H1 (cell line): ENCODE measurements at regions not wholly inside any gene's neighbourhood (a gene's known extent, or its start where the extent isn't known, plus 50 kb on each side); places are given as distances from the start of the nearest gene placed in this dataset.

Experiments
- CTCF ChIA-PET: fragments of 300-600 bp; sonication (Branson Sonifier 250); formaldehyde crosslinking; loops from one replicate; lab custom pipeline; 2021; ENCODE audit not compliant: partially characterized antibody; lab: Charles Lee
- POLR2A ChIA-PET: fragments of 300-600 bp; sonication (Branson Sonifier 250); formaldehyde crosslinking; loops from one replicate; lab custom pipeline; 2021; ENCODE audit warnings: inconsistent platforms; ENCODE audit not compliant: partially characterized antibody; lab: Charles Lee
- DNase-seq, 2 experiments: peaks; one replicate each; pipeline versions ENCODE4 v3.0.0 to v3.0.0-alpha.2; 2010 to 2022; ENCODE audit warnings: low spot score in 2 of 2, low read depth in 1 of 2, mixed read lengths in 1 of 2
- FAIRE-seq: peaks from 2 replicates; lab custom pipeline; 2011; peaks lifted over from hg19 to GRCh38; lab: Jason Lieb, UNC
- H2AFZ ChIP-seq: 2 replicates; pipeline ENCODE4 v1.8.1; 2012; ENCODE audit warnings: low read length, inconsistent platforms
- H2AK5ac ChIP-seq: 2 replicates; pipeline ENCODE4 v1.6.1; 2013; ENCODE audit warnings: low read depth, low read length
- H2BK120ac ChIP-seq: replicated peaks from 2 replicates; pipeline ENCODE3; 2013; ENCODE audit warnings: low read depth, low read length, inconsistent platforms
- H2BK12ac ChIP-seq: 2 replicates; pipeline ENCODE4 v1.6.1; 2013; ENCODE audit warnings: low read depth, low read length
- H2BK15ac ChIP-seq: 2 replicates; pipeline ENCODE4 v1.6.1; 2013; ENCODE audit warnings: low read length
- H2BK20ac ChIP-seq: 2 replicates; pipeline ENCODE4 v1.6.1; 2013; ENCODE audit warnings: low read length
- H2BK5ac ChIP-seq: 2 replicates; pipeline ENCODE4 v1.6.1; 2013; ENCODE audit warnings: low read depth, low read length
- H3K14ac ChIP-seq: 2 replicates; pipeline ENCODE4 v1.6.1; 2013; ENCODE audit warnings: inconsistent platforms; ENCODE audit not compliant: insufficient read length
- H3K18ac ChIP-seq: 2 replicates; pipeline ENCODE4 v1.6.1; 2013; ENCODE audit warnings: low read length; ENCODE audit errors: extremely low read depth
- H3K23ac ChIP-seq: 2 replicates; pipeline ENCODE4 v1.6.1; 2013; ENCODE audit warnings: inconsistent platforms; ENCODE audit not compliant: insufficient read length
- H3K23me2 ChIP-seq: 2 replicates; pipeline ENCODE4 v1.6.1; 2013; ENCODE audit warnings: low read depth, low read length
- H3K27ac ChIP-seq: 2 replicates; pipeline ENCODE4 v1.6.1; 2011; ENCODE audit warnings: low read depth, low read length, inconsistent platforms
- H3K27me3 ChIP-seq, 4 experiments: replicated peaks in 1 of 4; 1 replicate in 1 of 4; 2 replicates in 3 of 4; pipeline versions ENCODE4 v1.6.1 to v1.8.1; 2011 to 2013; ENCODE audit warnings: low read length in 3 of 4, mild to moderate bottlenecking in 3 of 4, inconsistent platforms in 2 of 4, mixed read lengths in 2 of 4, moderate library complexity in 1 of 4; ENCODE audit not compliant: control insufficient read depth in 3 of 4, insufficient read depth in 3 of 4; ENCODE audit errors: extremely low read depth in 1 of 4
- H3K36me3 ChIP-seq, 4 experiments: 2 replicates each; pipeline versions ENCODE4 v1.6.1 to v1.8.1; 2011 to 2013; ENCODE audit warnings: mild to moderate bottlenecking in 4 of 4, low read length in 3 of 4, moderate library complexity in 2 of 4, control low read depth in 1 of 4, inconsistent platforms in 1 of 4; ENCODE audit not compliant: insufficient read depth in 4 of 4, control insufficient read depth in 2 of 4
- H3K4ac ChIP-seq: replicated peaks from 2 replicates; pipeline ENCODE3; 2013; ENCODE audit warnings: low read length, low read depth, mixed read lengths, inconsistent platforms; ENCODE audit not compliant: insufficient read length
- H3K4me1 ChIP-seq, 4 experiments: replicated peaks in 1 of 4; 1 replicate in 1 of 4; 2 replicates in 3 of 4; pipeline versions ENCODE4 v1.6.1 to v1.8.1; 2011 to 2013; ENCODE audit warnings: low read length in 3 of 4, inconsistent platforms in 2 of 4, mixed read lengths in 1 of 4; ENCODE audit not compliant: insufficient read depth in 4 of 4, control insufficient read depth in 3 of 4
- H3K4me2 ChIP-seq, 2 experiments: 2 replicates each; pipeline versions ENCODE4 v1.6.1 to v1.8.1; 2011 to 2013; ENCODE audit warnings: low read depth in 2 of 2, low read length in 2 of 2, control low read depth in 1 of 2, inconsistent platforms in 1 of 2, mild to moderate bottlenecking in 1 of 2; ENCODE audit not compliant: insufficient read depth in 1 of 2
- H3K4me3 ChIP-seq, 4 experiments: fragments of 200-600, 300-600 bp in 1 of 4; sonication (generic), shearing (Covaris generic), sonication (Bioruptor Twin) in 1 of 4; 2 replicates each; pipeline versions ENCODE4 v1.5.1 to v1.8.1; 2011 to 2016; ENCODE audit warnings: low read length in 4 of 4, low read depth in 3 of 4, control low read depth in 2 of 4, inconsistent platforms in 2 of 4, mild to moderate bottlenecking in 2 of 4, mixed read lengths in 1 of 4, moderate library complexity in 1 of 4; ENCODE audit not compliant: insufficient read depth in 2 of 4; ENCODE audit errors: extremely low read depth in 1 of 4
- H3K56ac ChIP-seq: replicated peaks from 2 replicates; pipeline ENCODE3; 2013; ENCODE audit warnings: low read depth, mild to moderate bottlenecking, mixed read lengths, low read length, inconsistent platforms; ENCODE audit not compliant: insufficient read length
- H3K79me1 ChIP-seq: 2 replicates; pipeline ENCODE4 v1.6.1; 2013; ENCODE audit warnings: low read depth, low read length, control low read depth
- H3K79me2 ChIP-seq, 2 experiments: 2 replicates each; pipeline versions ENCODE4 v1.6.1 to v1.8.1; 2012 to 2013; ENCODE audit warnings: low read length in 2 of 2, mild to moderate bottlenecking in 2 of 2, inconsistent platforms in 1 of 2; ENCODE audit not compliant: insufficient read depth in 2 of 2, control insufficient read depth in 1 of 2
- H3K9ac ChIP-seq, 4 experiments: replicated peaks in 1 of 4; 1 replicate in 1 of 4; 2 replicates in 3 of 4; pipeline versions ENCODE4 v1.6.1 to v1.8.1; 2011 to 2013; ENCODE audit warnings: low read depth in 3 of 4, low read length in 3 of 4, control low read depth in 2 of 4, mild to moderate bottlenecking in 2 of 4, moderate library complexity in 2 of 4, inconsistent platforms in 1 of 4; ENCODE audit errors: extremely low read depth in 1 of 4
- H3K9me3 ChIP-seq, 2 experiments: 2 replicates each; pipeline versions ENCODE4 v1.6.1 to v1.8.1; 2012 to 2013; ENCODE audit warnings: mild to moderate bottlenecking in 2 of 2, moderate library complexity in 2 of 2, control low read depth in 1 of 2, inconsistent platforms in 1 of 2, low read depth in 1 of 2, low read length in 1 of 2, mixed read lengths in 1 of 2; ENCODE audit not compliant: insufficient read depth in 2 of 2
- H4K20me1 ChIP-seq, 2 experiments: replicated peaks in 1 of 2; 2 replicates each; pipeline versions ENCODE3 to v1.8.1; 2011 to 2013; ENCODE audit warnings: inconsistent platforms in 2 of 2, low read length in 2 of 2, mild to moderate bottlenecking in 1 of 2; ENCODE audit not compliant: insufficient read depth in 2 of 2, control insufficient read depth in 1 of 2
- H4K5ac ChIP-seq: 2 replicates; pipeline ENCODE4 v1.6.1; 2013; ENCODE audit warnings: low read length, low read depth, mixed read lengths, inconsistent platforms; ENCODE audit not compliant: insufficient read length
- H4K8ac ChIP-seq: 2 replicates; pipeline ENCODE4 v1.8.0; 2013; ENCODE audit warnings: mild to moderate bottlenecking, moderate library complexity, low read length, inconsistent platforms; ENCODE audit not compliant: insufficient read depth; ENCODE audit errors: extremely low read depth
- H4K91ac ChIP-seq: replicated peaks from 2 replicates; pipeline ENCODE3; 2013; ENCODE audit warnings: low read length, mixed read lengths, inconsistent platforms; ENCODE audit not compliant: insufficient read length
- CTBP2 ChIP-seq: IDR thresholded peaks from 2 replicates; pipeline ENCODE4 v1.7.0; 2011; ENCODE audit warnings: borderline replicate concordance, mild to moderate bottlenecking, moderate library complexity, mixed read lengths, low read length; ENCODE audit not compliant: insufficient read depth, insufficient read length
- FOSL1 ChIP-seq: IDR thresholded peaks from 2 replicates; pipeline ENCODE4 v1.6.1; 2011; ENCODE audit warnings: mild to moderate bottlenecking, low read depth, low read length, moderate library complexity; ENCODE audit not compliant: insufficient read depth
- JUN ChIP-seq: IDR thresholded peaks from 2 replicates; pipeline ENCODE4 v1.6.1; 2011; ENCODE audit warnings: low read depth, mild to moderate bottlenecking, improper control_type of control experiment, low read length
- POLR2AphosphoS5 ChIP-seq: IDR thresholded peaks from 2 replicates; pipeline ENCODE4 v1.6.1; 2011; ENCODE audit warnings: low read depth, low read length
- POU5F1 ChIP-seq: IDR thresholded peaks from 2 replicates; pipeline ENCODE4 v1.6.1; 2011; ENCODE audit warnings: low read depth, mild to moderate bottlenecking, low read length, moderate library complexity
- SP1 ChIP-seq: IDR thresholded peaks from 2 replicates; pipeline ENCODE4 v1.6.1; 2011; ENCODE audit warnings: low read depth, low read length
- TCF12 ChIP-seq: IDR thresholded peaks from 2 replicates; pipeline ENCODE4 v1.6.1; 2011; ENCODE audit warnings: low read depth, mild to moderate bottlenecking, low read length
- WGBS, 2 experiments: shearing (Covaris generic) in 1 of 2; methylation state at CpG; one replicate each; pipeline versions ENCODE4 v1.1.6 to v1.1.7; 2013 to 2015; ENCODE audit warnings: low lambda C conversion rate in 2 of 2, mixed read lengths in 2 of 2, inconsistent platforms in 1 of 2, low coverage in 1 of 2, missing lambda C conversion rate in 1 of 2; ENCODE audit not compliant: insufficient replicate concordance in 2 of 2, insufficient coverage in 1 of 2, insufficient read length in 1 of 2; ENCODE audit errors: extremely low coverage in 1 of 2, missing lambda C conversion rate in 1 of 2; 5-methylcytosine and 5-hydroxymethylcytosine counted together

- Histone ChIP-seq H3K9me3 (no peaks in the 10 kb centered on the region), H3K9ac (no peak overlapping the region), H3K23ac (no peak overlapping the region), H3K79me1 (no peaks in the 10 kb centered on the region), H2AK5ac (no peak overlapping the region), H2BK12ac (no peak overlapping the region), H4K5ac (no peak overlapping the region), H4K8ac (no peak overlapping the region), H3K4me1 (no peaks in the 10 kb centered on the region), H3K56ac (no peak overlapping the region), H2BK5ac (no peak overlapping the region), H4K91ac (no peak overlapping the region), H3K27ac (no peak overlapping the region), H3K79me2 (no peaks in the 10 kb centered on the region), H3K36me3 (no peaks in the 10 kb centered on the region), H2BK120ac (no peak overlapping the region), H2BK20ac (no peak overlapping the region)
- WGBS, 2 experiments, result 89 to 100% methylated on average over 1 to 2 of the region's 2 CpGs
- DNase-seq, result no peak
- CTCF ChIA-PET, result no interaction called here
- TF ChIP-seq CTBP2 (no peak), FOSL1 (no peak), SP1 (no peak), POU5F1 (no peak), TCF12 (no peak), JUN (no peak), POLR2AphosphoS5 (no peak)
- TF ChIP-seq, all 59 proteins: peak for 0
- no peak for FAIRE-seq
- Histone ChIP-seq H3K4me3 (no peak overlapping the region), H3K18ac (no peak overlapping the region), H2BK15ac (no peak overlapping the region), H3K27me3 (no peaks in the 10 kb centered on the region), H3K4ac (no peak overlapping the region), H4K20me1 (no peaks in the 10 kb centered on the region), H3K4me2 (no peak overlapping the region), H3K23me2 (no peaks in the 10 kb centered on the region), H3K14ac (no peak overlapping the region), H2AFZ (no peak overlapping the region)
- POLR2A ChIA-PET, result no interaction called here
Observed at GRCh38 chr2:163541495-163541894, 194.3 kb downstream of the FIGN start.
